ENCODE measurements at regions not wholly inside any gene's neighbourhood (a gene's known extent, or its start where the extent isn't known, plus 50 kb on each side); places are given as distances from the start of the nearest gene placed in this dataset.

DNA sequence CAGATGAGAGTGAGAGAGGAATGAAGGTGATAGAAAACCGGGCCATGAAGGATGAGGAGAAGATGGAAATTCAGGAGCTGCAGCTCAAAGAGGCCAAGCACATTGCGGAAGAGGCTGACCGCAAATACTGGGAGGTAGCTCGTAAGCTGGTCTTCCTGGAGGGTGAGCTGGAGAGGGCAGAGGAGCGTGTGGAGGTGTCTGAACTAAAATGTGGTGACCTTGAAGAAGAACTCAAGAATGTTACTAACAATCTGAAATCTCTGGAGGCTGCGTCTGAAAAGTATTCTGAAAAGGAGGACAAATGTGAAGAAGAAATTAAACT lies 88.9 kb downstream of the EOMES start:
- TF ChIP-seq POLR2A (IDR thresholded peaks at IDR 0.05): no peak
- TF ChIP-seq, protein P1, sequence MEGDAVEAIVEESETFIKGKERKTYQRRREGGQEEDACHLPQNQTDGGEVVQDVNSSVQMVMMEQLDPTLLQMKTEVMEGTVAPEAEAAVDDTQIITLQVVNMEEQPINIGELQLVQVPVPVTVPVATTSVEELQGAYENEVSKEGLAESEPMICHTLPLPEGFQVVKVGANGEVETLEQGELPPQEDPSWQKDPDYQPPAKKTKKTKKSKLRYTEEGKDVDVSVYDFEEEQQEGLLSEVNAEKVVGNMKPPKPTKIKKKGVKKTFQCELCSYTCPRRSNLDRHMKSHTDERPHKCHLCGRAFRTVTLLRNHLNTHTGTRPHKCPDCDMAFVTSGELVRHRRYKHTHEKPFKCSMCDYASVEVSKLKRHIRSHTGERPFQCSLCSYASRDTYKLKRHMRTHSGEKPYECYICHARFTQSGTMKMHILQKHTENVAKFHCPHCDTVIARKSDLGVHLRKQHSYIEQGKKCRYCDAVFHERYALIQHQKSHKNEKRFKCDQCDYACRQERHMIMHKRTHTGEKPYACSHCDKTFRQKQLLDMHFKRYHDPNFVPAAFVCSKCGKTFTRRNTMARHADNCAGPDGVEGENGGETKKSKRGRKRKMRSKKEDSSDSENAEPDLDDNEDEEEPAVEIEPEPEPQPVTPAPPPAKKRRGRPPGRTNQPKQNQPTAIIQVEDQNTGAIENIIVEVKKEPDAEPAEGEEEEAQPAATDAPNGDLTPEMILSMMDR (IDR thresholded peaks at IDR 0.05): no peak

Measured in heart left ventricle (tissue), 13 donors.